ENCODE measurements at regions not wholly inside any gene's neighbourhood (a gene's known extent, or its start where the extent isn't known, plus 50 kb on each side); places are given as distances from the start of the nearest gene placed in this dataset.

DNA sequence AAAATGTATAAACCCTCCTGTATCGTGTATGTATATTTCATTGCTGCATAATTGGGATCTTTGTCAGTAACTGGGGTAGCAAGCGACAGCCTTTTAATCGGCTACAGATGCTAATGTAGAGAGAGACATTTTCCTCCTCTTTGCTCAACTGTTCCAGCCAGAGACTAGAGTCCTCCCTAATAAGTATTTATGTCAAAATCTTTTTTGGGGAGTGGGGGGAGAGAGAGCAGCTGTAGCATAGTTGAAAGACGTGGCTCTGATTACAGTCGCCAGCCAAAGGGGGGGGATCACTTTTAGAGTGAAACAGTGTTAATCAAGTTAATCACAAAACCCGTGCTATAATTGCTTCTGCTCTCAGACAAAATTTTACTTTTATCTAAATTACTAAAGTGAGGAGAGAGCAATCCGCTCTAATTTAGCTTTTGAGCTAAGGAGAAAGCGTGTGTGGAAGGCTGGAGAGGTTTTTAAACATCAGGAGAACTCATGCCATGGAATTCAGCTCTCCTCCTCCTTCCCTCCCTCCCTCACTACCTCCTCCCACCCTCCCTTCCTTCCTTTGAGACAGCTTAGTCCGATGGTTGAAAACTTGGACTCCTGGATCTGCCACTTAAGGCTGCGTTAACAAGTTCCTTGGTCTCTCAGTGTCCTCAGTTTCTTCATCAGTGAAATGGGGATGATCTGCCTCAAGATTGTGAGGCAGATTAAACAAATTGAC is 87.3 kb upstream of the ZNF618 start:
- no peak for DNase-seq
- H3K4me1 ChIP-seq = peaks cover 3% of the 10 kb centered on the region
- H3K27me3 ChIP-seq = no peaks in the 10 kb centered on the region
- H3K9me3 ChIP-seq = no peaks in the 10 kb centered on the region
- no peak overlapping the region for H3K27ac ChIP-seq
- H3K36me3 ChIP-seq (replicated peaks in 1 of 2; ENCODE audit: insufficient read depth in 1 of 2, low read depth in 2 of 2) = no peaks in the 10 kb centered on the region
- no peak overlapping the region for H3K4me3 ChIP-seq
- WGBS, 2 donors = 62 to 63% methylated on average over 10 of the region's 10 CpGs
- TF ChIP-seq, protein P1, sequence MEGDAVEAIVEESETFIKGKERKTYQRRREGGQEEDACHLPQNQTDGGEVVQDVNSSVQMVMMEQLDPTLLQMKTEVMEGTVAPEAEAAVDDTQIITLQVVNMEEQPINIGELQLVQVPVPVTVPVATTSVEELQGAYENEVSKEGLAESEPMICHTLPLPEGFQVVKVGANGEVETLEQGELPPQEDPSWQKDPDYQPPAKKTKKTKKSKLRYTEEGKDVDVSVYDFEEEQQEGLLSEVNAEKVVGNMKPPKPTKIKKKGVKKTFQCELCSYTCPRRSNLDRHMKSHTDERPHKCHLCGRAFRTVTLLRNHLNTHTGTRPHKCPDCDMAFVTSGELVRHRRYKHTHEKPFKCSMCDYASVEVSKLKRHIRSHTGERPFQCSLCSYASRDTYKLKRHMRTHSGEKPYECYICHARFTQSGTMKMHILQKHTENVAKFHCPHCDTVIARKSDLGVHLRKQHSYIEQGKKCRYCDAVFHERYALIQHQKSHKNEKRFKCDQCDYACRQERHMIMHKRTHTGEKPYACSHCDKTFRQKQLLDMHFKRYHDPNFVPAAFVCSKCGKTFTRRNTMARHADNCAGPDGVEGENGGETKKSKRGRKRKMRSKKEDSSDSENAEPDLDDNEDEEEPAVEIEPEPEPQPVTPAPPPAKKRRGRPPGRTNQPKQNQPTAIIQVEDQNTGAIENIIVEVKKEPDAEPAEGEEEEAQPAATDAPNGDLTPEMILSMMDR (IDR thresholded peaks at IDR 0.05) = no peak
- no peak for TF ChIP-seq POLR2A (IDR thresholded peaks at IDR 0.05)
- intact Hi-C loops (cut with DNase I) = no loop called here
- ATAC-seq = no peak

DNA sequence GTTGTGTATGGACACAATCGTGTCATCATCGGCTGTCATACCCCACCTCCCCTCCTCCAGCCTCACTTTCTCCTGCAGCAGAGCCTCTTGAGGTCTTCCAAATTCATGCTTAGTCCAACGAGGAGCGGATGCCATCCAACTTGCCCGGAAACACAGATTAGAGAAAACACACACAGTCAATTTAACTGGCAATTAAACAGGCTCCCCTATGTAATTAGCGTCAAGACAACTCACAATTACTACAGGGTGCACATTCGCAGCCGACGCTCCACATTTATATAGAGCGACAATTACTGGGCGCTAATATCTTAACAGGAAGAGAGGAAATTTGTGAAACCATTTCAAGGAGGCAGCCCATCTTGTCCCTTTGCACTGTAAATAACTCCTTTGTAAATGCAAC is 86.0 kb upstream of the ZNF618 start:
- Histone ChIP-seq H3K36me3 (replicated peaks in 1 of 2; ENCODE audit: insufficient read depth in 1 of 2, low read depth in 2 of 2) (no peaks in the 10 kb centered on the region), H3K27ac (no peak overlapping the region), H3K27me3 (no peaks in the 10 kb centered on the region), H3K9me3 (no peaks in the 10 kb centered on the region), H3K4me3 (no peak overlapping the region), H3K4me1 (peaks cover 3% of the 10 kb centered on the region)
- intact Hi-C loops (cut with DNase I) = no loop called here
- DNase-seq (no peak), ATAC-seq (no peak)
- no peak for TF ChIP-seq POLR2A (IDR thresholded peaks at IDR 0.05)
- TF ChIP-seq, protein P1 (IDR thresholded peaks at IDR 0.05) = no peak
- 83 to 86% methylated on average over 11 of the region's 11 CpGs for WGBS, 2 donors

DNA sequence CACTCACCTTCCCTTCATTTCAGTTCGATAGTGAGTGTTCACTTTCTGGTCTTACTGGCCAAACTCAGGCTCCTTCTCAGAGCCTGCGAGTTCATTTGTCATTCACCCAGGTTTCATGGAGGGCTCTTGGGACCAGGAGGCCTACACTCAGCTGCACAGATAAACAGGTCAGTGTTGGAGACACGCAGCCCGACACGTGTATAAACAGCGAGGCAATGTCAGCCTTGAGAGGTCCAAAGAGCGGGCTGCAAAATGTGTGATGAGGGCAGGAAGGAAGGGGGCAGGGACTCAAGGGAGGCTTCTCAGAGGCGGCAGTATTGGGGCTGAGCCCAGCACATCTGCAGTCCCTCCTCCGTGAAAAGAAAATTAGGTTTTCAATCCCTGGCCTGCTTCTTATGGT is 82.6 kb upstream of the ZNF618 start:
- Histone ChIP-seq H3K36me3 (replicated peaks in 1 of 2; ENCODE audit: insufficient read depth in 1 of 2, low read depth in 2 of 2) (no peaks in the 10 kb centered on the region), H3K4me3 (no peak overlapping the region), H3K27me3 (no peaks in the 10 kb centered on the region), H3K4me1 (no peaks in the 10 kb centered on the region), H3K27ac (no peak overlapping the region), H3K9me3 (no peaks in the 10 kb centered on the region)
- 67 to 73% methylated on average over 9 of the region's 9 CpGs for WGBS, 2 donors
- ATAC-seq = no peak
- TF ChIP-seq, protein P1 (IDR thresholded peaks at IDR 0.05) = no peak
- TF ChIP-seq POLR2A (IDR thresholded peaks at IDR 0.05) = no peak
- intact Hi-C loops (cut with DNase I) = no loop called here
- DNase-seq = no peak

DNA sequence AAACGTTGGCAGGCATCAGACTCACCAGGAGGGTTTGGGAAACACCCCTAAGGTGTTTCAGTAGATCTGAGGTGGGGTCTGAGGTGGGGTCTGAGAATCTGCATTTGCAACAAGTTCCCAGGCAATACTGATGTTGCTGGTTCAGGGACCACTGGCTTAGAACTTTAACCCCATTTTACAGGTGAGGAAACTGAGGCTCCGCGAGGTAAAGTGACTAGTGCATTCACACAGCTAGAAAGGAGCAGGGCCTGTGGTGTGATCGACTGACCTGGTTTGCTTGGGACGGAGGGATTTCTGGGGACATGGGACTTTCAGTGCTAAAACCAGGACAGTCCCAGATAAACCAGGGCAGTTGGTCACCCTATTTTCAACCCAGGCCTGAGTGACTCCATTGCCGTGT is 81.4 kb upstream of the ZNF618 start:
- intact Hi-C loops (cut with DNase I) = no loop called here
- ATAC-seq (no peak), DNase-seq (no peak)
- whole genome bisulfite sequencing, 2 donors = 76 to 77% methylated on average over 6 of the region's 6 CpGs
- H3K27me3 ChIP-seq = no peaks in the 10 kb centered on the region
- no peak overlapping the region for H3K4me3 ChIP-seq
- no peaks in the 10 kb centered on the region for H3K9me3 ChIP-seq
- TF ChIP-seq, protein P1 (IDR thresholded peaks at IDR 0.05) = no peak
- no peak for TF ChIP-seq POLR2A (IDR thresholded peaks at IDR 0.05)
- no peak overlapping the region for H3K27ac ChIP-seq
- H3K36me3 ChIP-seq (replicated peaks in 1 of 2; ENCODE audit: insufficient read depth in 1 of 2, low read depth in 2 of 2) = no peaks in the 10 kb centered on the region
- H3K4me1 ChIP-seq = no peaks in the 10 kb centered on the region

DNA sequence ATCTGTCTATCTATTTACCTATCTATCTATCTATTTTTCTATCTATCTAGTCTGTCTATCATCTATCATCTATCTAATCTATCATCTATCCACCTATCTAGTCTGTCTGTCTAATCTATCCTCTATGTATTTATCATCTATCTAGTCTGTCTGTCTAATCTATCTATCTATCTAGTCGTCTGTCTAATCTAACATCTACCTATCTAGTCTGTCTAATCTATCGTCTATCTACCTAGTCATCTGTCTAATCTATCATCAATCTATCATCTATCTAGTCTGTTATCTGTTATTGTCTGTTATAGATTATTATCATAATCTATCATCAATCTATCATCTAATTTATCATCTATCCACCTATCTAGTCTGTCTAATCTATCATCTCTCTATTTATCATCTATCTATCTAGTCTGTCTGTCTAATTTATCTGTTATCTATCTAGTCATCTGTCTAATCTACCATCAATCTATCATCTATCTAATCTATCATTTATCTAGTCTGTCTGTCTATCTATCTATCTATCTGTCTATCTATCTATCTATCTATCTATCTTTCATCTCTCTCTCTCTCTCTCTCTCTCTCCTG is 80.2 kb upstream of the ZNF618 start:
- no peaks in the 10 kb centered on the region for H3K36me3 ChIP-seq (replicated peaks in 1 of 2; ENCODE audit: insufficient read depth in 1 of 2, low read depth in 2 of 2)
- H3K4me3 ChIP-seq = no peak overlapping the region
- no peaks in the 10 kb centered on the region for H3K27me3 ChIP-seq
- no peak for ATAC-seq
- intact Hi-C loops (cut with DNase I) = no loop called here
- WGBS, 2 donors = 29 to 32% methylated on average over 2 of the region's 2 CpGs
- H3K4me1 ChIP-seq = no peaks in the 10 kb centered on the region
- TF ChIP-seq, protein P1 (IDR thresholded peaks at IDR 0.05) = no peak
- no peak for TF ChIP-seq POLR2A (IDR thresholded peaks at IDR 0.05)
- H3K27ac ChIP-seq = no peak overlapping the region
- H3K9me3 ChIP-seq = no peaks in the 10 kb centered on the region
- DNase-seq = no peak
